ENCODE measurements at regions not wholly inside any gene's neighbourhood (a gene's known extent, or its start where the extent isn't known, plus 50 kb on each side); places are given as distances from the start of the nearest gene placed in this dataset.

DNA sequence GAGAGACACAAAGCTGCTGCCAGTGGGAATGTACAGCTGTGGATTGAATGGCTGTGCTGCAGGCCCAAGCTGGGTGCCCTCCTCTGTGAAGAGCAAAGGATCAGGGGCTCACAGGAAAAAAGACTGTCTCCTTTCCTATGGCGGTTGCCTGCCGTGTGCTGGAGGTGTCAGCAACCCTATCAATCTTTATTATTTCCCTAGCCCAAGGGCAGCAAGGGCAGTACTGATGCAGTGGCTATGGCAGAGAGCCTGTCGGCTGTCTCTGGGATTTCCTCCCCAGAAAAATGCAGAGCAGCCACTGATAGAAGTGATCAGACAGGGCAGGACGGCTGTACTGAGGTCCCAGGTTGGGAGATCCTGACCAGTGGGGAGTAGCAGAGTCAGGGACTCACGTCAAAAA, 117.3 kb upstream of the CDH12 start:
- Histone ChIP-seq H3K4me3 (replicated peaks in 1 of 4; ENCODE audit: control extremely low read depth in 1 of 4, insufficient read depth in 1 of 4, low read depth in 3 of 4, low read length in 4 of 4) (no peak overlapping the region), H3K4me1 (ENCODE audit: control insufficient read depth, extremely low read depth, insufficient read depth, low read length) (no peaks in the 10 kb centered on the region), H4K20me1 (ENCODE audit: control insufficient read depth, extremely low read depth, insufficient read depth, low read length) (no peaks in the 10 kb centered on the region), H3K36me3 (ENCODE audit: control insufficient read depth, insufficient read depth, low read length) (no peaks in the 10 kb centered on the region), H3K9ac (ENCODE audit: insufficient read depth, low read length) (no peak overlapping the region), H3K9me3 (ENCODE audit: control insufficient read depth, insufficient read depth, low read depth, low read length) (no peaks in the 10 kb centered on the region), H3K27ac (ENCODE audit: insufficient read depth, low read length) (no peak overlapping the region), H2AFZ (ENCODE audit: low read length) (no peak overlapping the region), H3K79me2 (ENCODE audit: control insufficient read depth, insufficient read depth, low read length) (no peaks in the 10 kb centered on the region), H3K27me3 (ENCODE audit: control insufficient read depth, insufficient read depth, low read length) (no peaks in the 10 kb centered on the region), H3K4me2 (ENCODE audit: extremely low read depth, insufficient read depth, low read length) (no peak overlapping the region)
- TF ChIP-seq CTCF (conservative IDR thresholded peaks at IDR 0.05 in 1 of 2, IDR thresholded peaks at IDR 0.05 in 1 of 2; ENCODE audit: low read depth in 1 of 2, low read length in 2 of 2) (no peak), EZH2 (IDR thresholded peaks at IDR 0.05; ENCODE audit: low read length, missing control alignments) (no peak)
- no peak for DNase-seq (ENCODE audit: low read depth in 2 of 2)

GRCh38 chr5:22968386-22968785, 115.2 kb upstream of the CDH12 start:
- Histone ChIP-seq H3K9me3 (ENCODE audit: control insufficient read depth, insufficient read depth, low read depth, low read length) (no peaks in the 10 kb centered on the region), H4K20me1 (ENCODE audit: control insufficient read depth, extremely low read depth, insufficient read depth, low read length) (no peaks in the 10 kb centered on the region), H3K4me2 (ENCODE audit: extremely low read depth, insufficient read depth, low read length) (no peak overlapping the region), H3K4me3 (replicated peaks in 1 of 4; ENCODE audit: control extremely low read depth in 1 of 4, insufficient read depth in 1 of 4, low read depth in 3 of 4, low read length in 4 of 4) (no peak overlapping the region), H2AFZ (ENCODE audit: low read length) (no peak overlapping the region), H3K4me1 (ENCODE audit: control insufficient read depth, extremely low read depth, insufficient read depth, low read length) (no peaks in the 10 kb centered on the region), H3K36me3 (ENCODE audit: control insufficient read depth, insufficient read depth, low read length) (no peaks in the 10 kb centered on the region), H3K79me2 (ENCODE audit: control insufficient read depth, insufficient read depth, low read length) (no peaks in the 10 kb centered on the region), H3K9ac (ENCODE audit: insufficient read depth, low read length) (no peak overlapping the region), H3K27me3 (ENCODE audit: control insufficient read depth, insufficient read depth, low read length) (no peaks in the 10 kb centered on the region), H3K27ac (ENCODE audit: insufficient read depth, low read length) (no peak overlapping the region)
- TF ChIP-seq CTCF (conservative IDR thresholded peaks at IDR 0.05 in 1 of 2, IDR thresholded peaks at IDR 0.05 in 1 of 2; ENCODE audit: low read depth in 1 of 2, low read length in 2 of 2) (no peak), EZH2 (IDR thresholded peaks at IDR 0.05; ENCODE audit: low read length, missing control alignments) (no peak)
- DNase-seq (ENCODE audit: low read depth in 2 of 2): no peak

GRCh38 chr5:22965960-22966359, 112.8 kb upstream of the CDH12 start:
- H3K36me3 ChIP-seq (ENCODE audit: control insufficient read depth, insufficient read depth, low read length): no peaks in the 10 kb centered on the region
- H2AFZ ChIP-seq (ENCODE audit: low read length): no peak overlapping the region

More at GRCh38 chr5:22965960-22966359, 112.8 kb upstream of the CDH12 start:
- H3K9ac ChIP-seq (ENCODE audit: insufficient read depth, low read length): no peak overlapping the region
- H3K27me3 ChIP-seq (ENCODE audit: control insufficient read depth, insufficient read depth, low read length): no peaks in the 10 kb centered on the region
- no peak overlapping the region for H3K4me3 ChIP-seq (replicated peaks in 1 of 4; ENCODE audit: control extremely low read depth in 1 of 4, insufficient read depth in 1 of 4, low read depth in 3 of 4, low read length in 4 of 4)
- H3K79me2 ChIP-seq (ENCODE audit: control insufficient read depth, insufficient read depth, low read length): no peaks in the 10 kb centered on the region
- TF ChIP-seq CTCF (conservative IDR thresholded peaks at IDR 0.05 in 1 of 2, IDR thresholded peaks at IDR 0.05 in 1 of 2; ENCODE audit: low read depth in 1 of 2, low read length in 2 of 2) (no peak), EZH2 (IDR thresholded peaks at IDR 0.05; ENCODE audit: low read length, missing control alignments) (no peak)
- no peaks in the 10 kb centered on the region for H3K4me1 ChIP-seq (ENCODE audit: control insufficient read depth, extremely low read depth, insufficient read depth, low read length)
- no peak for DNase-seq (ENCODE audit: low read depth in 2 of 2)
- H3K9me3 ChIP-seq (ENCODE audit: control insufficient read depth, insufficient read depth, low read depth, low read length): no peaks in the 10 kb centered on the region
- no peaks in the 10 kb centered on the region for H4K20me1 ChIP-seq (ENCODE audit: control insufficient read depth, extremely low read depth, insufficient read depth, low read length)
- H3K4me2 ChIP-seq (ENCODE audit: extremely low read depth, insufficient read depth, low read length): no peak overlapping the region
- H3K27ac ChIP-seq (ENCODE audit: insufficient read depth, low read length): no peak overlapping the region

All from fibroblast of lung (primary cell).